HG02759 (cell line): ENCODE measurements at regions not wholly inside any gene's neighbourhood (a gene's known extent, or its start where the extent isn't known, plus 50 kb on each side); places are given as distances from the start of the nearest gene placed in this dataset.
"Not testable (repeated sequence)": the region's sequence is repeated elsewhere in the genome, so short reads cannot be mapped to it uniquely, and the experiment has no call there.

Experiments
- ATAC-seq: cut with Tn5 transposase; IDR thresholded peaks from one replicate; pipeline ENCODE4 v1.9.1; 2021; ENCODE audit warnings: mild to moderate bottlenecking, moderate library complexity; ENCODE audit not compliant: unreplicated experiment

GRCh38 chr2:117339980-117340379 is 474.5 kb upstream of the DDX18 start:
- no peak for ATAC-seq

GRCh38 chr2:117341690-117342089 is 472.8 kb upstream of the DDX18 start:
- no peak for ATAC-seq

- no peak for ATAC-seq
These were observed 472.1 kb upstream of the DDX18 start for GRCh38 chr2:117342415-117342814.

GRCh38 chr2:117349687-117350086 is 464.8 kb upstream of the DDX18 start:
- no peak for ATAC-seq

- ATAC-seq = no peak
These were observed 463.1 kb upstream of the DDX18 start for GRCh38 chr2:117351396-117351795.

GRCh38 chr2:117359266-117359914 is 455.1 kb upstream of the DDX18 start:
- ATAC-seq = no peak

GRCh38 chr2:117360586-117360985 is 453.9 kb upstream of the DDX18 start:
- ATAC-seq = no peak

- ATAC-seq = peak; percentile 97
These were observed 435.8 kb upstream of the DDX18 start for GRCh38 chr2:117378653-117379052.

- no peak for ATAC-seq
These were observed 434.6 kb upstream of the DDX18 start for GRCh38 chr2:117379928-117380327.

GRCh38 chr2:117383997-117384396 is 430.5 kb upstream of the DDX18 start:
- ATAC-seq = not testable (repeated sequence)

- ATAC-seq = no peak
These were observed 418.3 kb upstream of the DDX18 start for GRCh38 chr2:117396161-117396560.

- no peak for ATAC-seq
These were observed 412.9 kb upstream of the DDX18 start for GRCh38 chr2:117401582-117401981.

- ATAC-seq = no peak
These were observed 408.0 kb upstream of the DDX18 start for GRCh38 chr2:117406443-117406842.

GRCh38 chr2:117407746-117408145 is 406.7 kb upstream of the DDX18 start:
- ATAC-seq = no peak

GRCh38 chr2:117409443-117409842 is 405.0 kb upstream of the DDX18 start:
- no peak for ATAC-seq

GRCh38 chr2:117411983-117412382 is 402.5 kb upstream of the DDX18 start:
- no peak for ATAC-seq

GRCh38 chr2:117432746-117433145 is 381.7 kb upstream of the DDX18 start:
- no peak for ATAC-seq

GRCh38 chr2:117436697-117437096 is 377.8 kb upstream of the DDX18 start:
- no peak for ATAC-seq

- peak; percentile 82 for ATAC-seq
These were observed 344.0 kb upstream of the DDX18 start for GRCh38 chr2:117470311-117471095.

- ATAC-seq = no peak
These were observed 332.9 kb upstream of the DDX18 start for GRCh38 chr2:117481608-117482007.

- no peak for ATAC-seq
These were observed 328.9 kb upstream of the DDX18 start for GRCh38 chr2:117485588-117485987.

- no peak for ATAC-seq
These were observed 328.4 kb upstream of the DDX18 start for GRCh38 chr2:117486081-117486480.
